Neural progenitor cell (in vitro differentiated cells): ENCODE measurements at regions not wholly inside any gene's neighbourhood (a gene's known extent, or its start where the extent isn't known, plus 50 kb on each side); places are given as distances from the start of the nearest gene placed in this dataset.

Experiments used
- EZH2 ChIP-seq: fragments of 200-600 bp; sonication (generic); IDR thresholded peaks from 2 replicates; pipeline ENCODE4 v1.6.1; 2017; ENCODE audit warnings: antibody characterized with exemption, mild to moderate bottlenecking, moderate library complexity
- EZH2phosphoT487 ChIP-seq: fragments of 200-600 bp; sonication (generic); IDR thresholded peaks from 2 replicates; pipeline ENCODE4 v1.6.1; 2017; ENCODE audit warnings: antibody characterized with exemption
- TF ChIP-seq, protein P1 (sequence below): fragments of 200-600 bp; sonication (generic); IDR thresholded peaks from 2 replicates; pipeline ENCODE4 v1.5.1; 2017; ENCODE audit warnings: antibody characterized with exemption, mild to moderate bottlenecking

DNA sequence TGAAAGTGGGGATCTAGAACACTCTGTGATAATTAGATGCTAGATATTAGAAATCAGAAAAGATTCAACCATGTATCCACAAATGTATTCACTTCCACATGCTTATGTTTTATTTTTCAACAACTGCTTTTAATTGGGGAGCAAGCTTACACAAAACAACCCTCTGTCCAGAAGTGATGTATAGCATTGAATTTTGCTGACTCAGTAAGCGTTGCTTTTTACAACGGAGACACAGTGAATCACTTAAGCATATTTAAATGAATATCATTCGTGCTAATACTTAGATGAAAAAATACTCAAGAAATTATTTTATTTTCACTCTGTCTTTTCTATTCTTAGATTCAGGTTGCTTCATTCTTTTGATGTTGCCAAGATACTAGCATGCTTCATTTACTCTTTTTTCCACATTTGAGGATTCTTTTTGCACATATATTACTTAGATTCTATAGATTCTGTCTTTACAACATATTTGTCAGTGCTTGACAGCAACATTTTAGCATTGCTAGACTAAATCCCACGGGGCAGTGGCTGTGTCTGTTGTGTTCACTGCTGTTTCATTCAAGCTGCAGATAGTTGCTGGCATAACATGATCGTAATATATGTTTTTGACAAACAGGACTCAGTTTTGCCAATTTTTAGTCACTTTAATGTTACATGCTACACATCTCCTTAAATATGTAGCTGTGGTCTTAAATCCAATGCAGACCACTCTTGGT lies 1714.4 kb upstream of the SEL1L start:
- TF ChIP-seq, protein P1, sequence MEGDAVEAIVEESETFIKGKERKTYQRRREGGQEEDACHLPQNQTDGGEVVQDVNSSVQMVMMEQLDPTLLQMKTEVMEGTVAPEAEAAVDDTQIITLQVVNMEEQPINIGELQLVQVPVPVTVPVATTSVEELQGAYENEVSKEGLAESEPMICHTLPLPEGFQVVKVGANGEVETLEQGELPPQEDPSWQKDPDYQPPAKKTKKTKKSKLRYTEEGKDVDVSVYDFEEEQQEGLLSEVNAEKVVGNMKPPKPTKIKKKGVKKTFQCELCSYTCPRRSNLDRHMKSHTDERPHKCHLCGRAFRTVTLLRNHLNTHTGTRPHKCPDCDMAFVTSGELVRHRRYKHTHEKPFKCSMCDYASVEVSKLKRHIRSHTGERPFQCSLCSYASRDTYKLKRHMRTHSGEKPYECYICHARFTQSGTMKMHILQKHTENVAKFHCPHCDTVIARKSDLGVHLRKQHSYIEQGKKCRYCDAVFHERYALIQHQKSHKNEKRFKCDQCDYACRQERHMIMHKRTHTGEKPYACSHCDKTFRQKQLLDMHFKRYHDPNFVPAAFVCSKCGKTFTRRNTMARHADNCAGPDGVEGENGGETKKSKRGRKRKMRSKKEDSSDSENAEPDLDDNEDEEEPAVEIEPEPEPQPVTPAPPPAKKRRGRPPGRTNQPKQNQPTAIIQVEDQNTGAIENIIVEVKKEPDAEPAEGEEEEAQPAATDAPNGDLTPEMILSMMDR = no peak
- no peak for TF ChIP-seq EZH2phosphoT487
- TF ChIP-seq EZH2 = no peak
